ENCODE measurements at regions not wholly inside any gene's neighbourhood (a gene's known extent, or its start where the extent isn't known, plus 50 kb on each side); places are given as distances from the start of the nearest gene placed in this dataset.
"Not testable (repeated sequence)": the region's sequence is repeated elsewhere in the genome, so short reads cannot be mapped to it uniquely, and the experiment has no call there.

DNA sequence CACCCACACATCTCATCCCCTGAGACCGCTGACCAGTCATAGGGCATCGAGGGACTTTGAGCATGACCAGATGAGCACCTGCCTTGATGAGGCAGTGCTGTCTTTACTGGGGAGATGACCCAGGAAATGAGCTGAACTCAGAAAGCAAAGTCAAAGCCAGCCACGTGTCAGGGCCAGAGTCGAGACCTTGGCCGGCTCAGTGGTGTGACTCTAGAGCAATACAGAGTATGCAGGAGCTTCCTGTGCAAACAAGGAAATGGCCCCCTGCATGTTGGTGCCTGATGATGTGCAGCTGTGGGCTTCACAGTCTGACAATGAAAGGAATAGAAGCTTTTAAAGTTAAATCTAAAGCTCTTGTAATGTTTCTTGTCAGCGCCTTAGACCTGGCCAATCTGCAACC lies 332.9 kb downstream of the PCNX1 start:
- DNase-seq (ENCODE audit: low read depth in 2 of 2) = no peak

DNA sequence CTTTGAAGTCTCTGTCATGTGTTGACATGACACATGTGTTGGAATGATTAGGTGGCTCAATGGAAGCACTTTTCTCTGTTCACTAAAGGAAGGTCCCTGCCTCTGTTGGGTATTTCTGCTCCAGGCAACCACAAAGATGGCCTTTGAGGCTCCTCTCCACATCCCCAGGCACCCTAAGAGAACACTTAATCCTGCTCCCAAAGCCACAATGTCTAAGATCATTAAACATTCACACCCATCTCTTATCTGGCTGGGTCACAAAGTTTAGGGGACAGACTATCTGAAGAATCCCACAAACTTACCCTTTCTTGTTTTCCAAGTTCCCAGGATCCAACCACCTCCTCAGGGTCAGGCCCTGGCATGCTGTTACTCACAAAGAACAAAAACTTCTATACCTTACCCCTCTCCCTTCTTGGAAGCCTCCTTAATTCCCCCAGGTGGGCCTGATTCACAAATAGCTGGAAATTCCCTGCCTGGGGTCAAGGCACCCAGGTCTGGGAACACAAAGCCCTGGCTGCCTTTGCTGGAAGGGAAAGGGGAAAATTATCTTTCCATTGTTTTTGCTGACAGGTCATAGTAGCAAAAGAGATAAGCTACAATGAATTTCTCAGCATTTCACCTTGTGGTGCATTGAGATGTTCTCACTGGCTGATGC lies 333.7 kb downstream of the PCNX1 start:
- DNase-seq (ENCODE audit: low read depth in 2 of 2) = no peak

DNA sequence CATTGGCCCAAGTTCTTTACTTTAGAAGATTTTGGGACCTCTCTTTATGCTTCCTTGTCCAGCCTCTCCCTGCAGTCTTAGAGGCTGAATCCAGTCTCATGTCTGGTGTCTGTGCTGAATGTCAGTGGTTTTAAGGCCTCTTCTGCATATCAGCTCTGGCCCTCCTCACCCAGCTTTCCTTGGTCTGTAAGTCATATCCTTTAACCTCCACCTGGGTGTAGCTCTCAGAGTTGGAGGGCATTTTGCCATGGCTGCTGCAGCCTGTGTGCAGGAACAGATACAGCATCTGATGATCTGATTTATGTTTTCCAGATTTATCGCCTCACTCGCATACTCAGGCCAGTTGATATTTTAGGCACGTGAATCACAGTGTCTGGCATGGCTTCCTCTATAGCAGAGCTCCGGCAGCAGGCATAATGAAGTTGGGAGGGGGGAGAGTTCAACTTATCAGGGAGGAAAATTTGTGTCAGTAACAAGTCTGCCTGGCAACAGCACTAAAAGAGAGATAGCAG lies 335.0 kb downstream of the PCNX1 start:
- DNase-seq (ENCODE audit: low read depth in 2 of 2) = no peak

DNA sequence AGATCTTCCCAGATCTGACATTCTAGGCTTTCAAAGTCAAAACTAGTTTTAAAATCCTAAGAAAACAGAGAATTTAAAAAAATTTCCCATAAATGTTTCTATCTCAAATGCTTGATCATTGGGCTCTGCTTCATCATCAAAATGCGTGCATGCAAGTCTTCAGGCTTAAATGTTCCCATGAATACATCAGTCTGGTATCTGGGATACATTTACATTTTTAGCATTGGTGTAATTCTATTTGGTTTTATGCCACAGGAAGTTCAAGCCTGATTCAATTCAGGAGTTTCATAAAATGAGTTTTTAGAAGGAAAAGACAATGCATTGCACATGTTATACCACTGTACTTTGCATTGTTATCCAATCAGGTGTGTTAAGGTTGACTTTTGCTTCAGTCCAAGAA lies 336.4 kb downstream of the PCNX1 start:
- DNase-seq (ENCODE audit: low read depth in 2 of 2) = no peak

DNA sequence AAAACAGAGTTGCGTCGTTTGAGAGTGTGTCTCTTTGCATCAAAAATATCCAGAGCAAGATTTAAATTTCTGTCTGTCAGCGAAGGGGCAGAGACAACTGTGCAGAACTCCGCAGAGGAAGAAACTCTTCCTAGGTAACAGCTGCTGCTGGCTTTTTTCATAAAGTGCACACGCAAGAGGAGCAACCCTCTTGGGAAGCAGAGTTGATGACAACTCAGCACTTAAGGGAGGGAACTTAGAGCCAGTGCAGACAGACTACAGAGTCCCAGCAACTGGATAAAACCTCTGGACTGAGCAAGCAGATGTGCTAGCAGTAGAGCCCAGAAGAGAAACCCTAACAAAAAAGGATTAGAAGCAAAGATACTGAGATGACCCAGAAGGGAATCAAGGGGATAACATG lies 337.1 kb downstream of the PCNX1 start:
- no peak for DNase-seq (ENCODE audit: low read depth in 2 of 2)

DNA sequence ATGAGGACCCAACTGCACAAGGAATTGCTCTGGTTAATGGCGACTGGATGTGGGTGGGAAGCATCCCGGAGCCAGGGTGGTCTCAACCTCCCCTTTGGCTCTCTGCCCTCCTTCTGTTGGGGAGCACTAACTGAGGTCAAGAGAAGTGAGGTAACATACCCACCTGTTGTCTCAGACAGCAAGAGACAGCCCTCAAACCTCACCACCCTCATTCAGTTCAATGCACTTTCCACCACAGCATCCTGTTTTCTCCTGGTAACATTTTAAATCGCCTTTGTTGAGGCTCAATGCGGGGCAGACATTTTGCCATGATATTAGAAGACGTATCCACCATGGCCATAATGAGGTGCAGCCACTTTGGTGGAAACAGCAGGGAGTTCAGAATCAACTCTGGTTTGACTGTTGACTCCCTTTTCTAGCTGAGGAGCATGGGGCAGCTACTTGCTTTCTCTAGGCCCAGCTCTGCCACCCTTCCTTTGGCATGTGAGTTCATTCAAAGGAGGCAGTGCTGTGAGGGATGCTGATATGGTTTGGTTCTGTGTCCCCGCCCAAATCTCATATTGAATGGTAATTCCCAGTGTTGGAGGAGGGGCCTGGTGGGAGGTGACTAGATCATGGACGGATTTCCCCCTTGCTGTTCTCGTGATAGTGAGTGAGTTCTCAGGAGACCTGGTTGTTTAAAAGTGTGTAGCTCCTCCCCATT lies 338.6 kb downstream of the PCNX1 start:
- DNase-seq (ENCODE audit: low read depth in 2 of 2) = no peak

DNA sequence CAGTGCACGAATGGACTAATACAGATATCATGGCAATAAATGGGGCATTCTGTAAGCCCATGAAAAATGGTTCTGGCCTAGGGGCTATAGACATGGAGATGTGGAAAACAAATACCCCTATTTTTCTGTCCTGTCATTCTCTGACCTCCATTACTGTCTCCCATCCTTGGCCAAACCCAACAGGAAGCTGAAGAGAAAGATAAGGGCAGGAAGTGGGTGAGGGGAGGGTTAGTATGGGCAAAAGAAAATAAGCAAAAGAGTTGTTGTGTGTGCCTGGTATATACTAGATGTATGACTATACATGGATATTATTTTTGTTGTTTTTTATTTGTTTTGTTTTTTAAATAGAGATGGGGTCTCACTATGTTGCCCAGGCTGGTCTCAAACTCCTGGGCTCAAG lies 339.3 kb downstream of the PCNX1 start:
- no peak for DNase-seq (ENCODE audit: low read depth in 2 of 2)

DNA sequence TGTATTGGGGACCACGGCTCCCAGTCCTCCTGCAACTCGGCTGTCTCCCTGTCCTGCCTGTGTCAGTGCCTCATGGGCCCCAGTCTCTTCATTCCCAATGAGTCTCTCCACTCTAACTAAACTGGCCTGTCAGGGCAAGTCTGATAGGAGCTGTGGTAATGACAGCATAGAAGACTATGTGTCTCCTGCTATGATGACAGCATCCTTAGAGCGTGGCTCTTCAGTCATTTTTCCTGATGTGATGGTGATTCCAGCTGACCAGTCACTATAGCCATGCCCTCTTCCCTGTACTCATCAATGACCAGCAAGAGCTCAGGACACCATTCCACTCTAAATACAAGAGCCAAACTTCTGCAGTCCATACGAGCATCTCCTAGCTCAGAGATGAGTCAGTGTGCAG lies 339.8 kb downstream of the PCNX1 start:
- no peak for DNase-seq (ENCODE audit: low read depth in 2 of 2)

DNA sequence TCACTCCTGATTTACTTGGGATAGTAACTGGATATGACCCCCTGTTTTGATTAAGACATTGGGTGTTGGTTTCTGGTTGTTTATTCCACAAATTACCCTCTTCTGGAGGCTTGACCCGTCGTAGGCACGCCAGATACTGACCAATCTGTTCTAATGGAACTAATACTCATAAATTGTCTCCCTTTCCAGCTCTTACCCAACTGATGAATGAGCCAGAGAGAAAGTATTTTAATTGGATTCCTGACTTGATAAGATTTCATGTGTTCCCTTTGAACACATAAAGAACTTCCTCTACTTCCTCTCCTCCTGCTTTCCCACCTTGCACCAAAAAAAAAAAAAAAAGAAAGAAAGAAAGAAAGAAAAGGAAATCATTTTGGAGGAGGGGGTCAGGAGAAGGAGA lies 340.9 kb downstream of the PCNX1 start:
- DNase-seq (ENCODE audit: low read depth in 2 of 2) = no peak

DNA sequence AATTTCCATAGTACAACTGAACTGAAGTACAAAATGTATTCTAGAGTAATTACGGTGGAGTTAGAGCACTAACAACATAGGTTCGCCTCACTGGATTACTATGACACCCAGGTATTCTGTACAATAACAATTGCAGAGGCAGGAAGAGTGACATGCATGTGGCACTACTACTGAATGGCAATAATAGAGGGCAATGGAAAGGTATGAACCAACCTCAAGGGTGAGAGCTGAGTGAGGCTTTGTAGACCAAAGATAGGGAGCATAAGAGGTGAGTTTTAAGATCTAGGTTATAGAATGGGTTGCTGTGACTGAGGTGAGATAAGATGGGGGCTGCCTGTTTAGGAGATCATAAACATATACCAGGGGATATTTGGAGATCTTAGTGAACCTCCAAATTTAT lies 343.1 kb downstream of the PCNX1 start:
- no peak for DNase-seq (ENCODE audit: low read depth in 2 of 2)

DNA sequence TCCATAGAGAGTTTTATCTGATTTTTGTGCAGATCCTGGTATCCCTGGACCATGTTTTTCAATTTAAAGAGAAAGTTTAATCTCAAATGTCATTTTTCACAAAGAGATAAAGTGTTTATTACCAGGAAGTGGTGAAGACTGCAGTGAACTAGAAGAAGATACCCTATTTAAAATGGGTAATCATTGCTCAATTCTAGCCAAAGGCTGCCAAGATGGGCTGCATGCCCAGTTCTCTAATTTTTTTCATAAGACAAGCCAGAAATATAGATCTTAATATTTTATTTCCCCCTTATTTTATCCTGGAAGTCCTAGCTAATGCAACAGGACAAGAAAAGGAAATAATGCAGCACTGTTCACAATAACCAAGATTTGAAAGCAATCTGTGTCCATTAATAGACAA lies 343.5 kb downstream of the PCNX1 start:
- no peak for DNase-seq (ENCODE audit: low read depth in 2 of 2)

DNA sequence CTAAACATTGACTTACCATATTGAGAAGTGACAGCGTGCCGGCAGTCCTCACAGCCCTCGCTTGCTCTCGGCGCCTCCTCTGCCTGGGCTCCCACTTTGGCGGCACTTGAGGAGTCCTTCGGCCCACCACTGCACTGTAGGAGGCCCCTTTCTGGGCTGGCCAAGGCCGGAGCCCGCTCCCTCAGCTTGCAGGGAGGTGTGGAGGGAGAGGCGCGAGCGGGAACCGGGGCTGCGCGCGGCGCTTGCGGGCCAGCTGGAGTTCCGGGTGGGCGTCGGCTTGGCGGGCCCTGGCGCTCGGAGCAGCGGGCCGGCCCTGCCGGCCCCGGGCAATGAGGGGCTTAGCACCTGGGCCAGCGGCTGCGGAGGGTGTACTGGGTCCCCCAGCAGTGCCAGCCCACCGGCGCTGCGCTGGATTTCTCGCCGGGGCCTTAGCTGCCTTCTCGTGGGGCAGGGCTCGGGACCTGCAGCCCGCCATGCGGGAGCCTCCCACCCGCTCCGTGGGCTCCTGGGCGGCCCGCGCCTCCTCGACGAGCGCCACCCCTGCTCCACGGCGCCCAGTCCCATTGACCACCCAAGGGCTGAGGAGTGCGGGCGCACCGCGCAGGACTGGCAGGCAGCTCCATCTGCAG lies 346.9 kb downstream of the PCNX1 start:
- not testable (repeated sequence) for DNase-seq (ENCODE audit: low read depth in 2 of 2)

DNA sequence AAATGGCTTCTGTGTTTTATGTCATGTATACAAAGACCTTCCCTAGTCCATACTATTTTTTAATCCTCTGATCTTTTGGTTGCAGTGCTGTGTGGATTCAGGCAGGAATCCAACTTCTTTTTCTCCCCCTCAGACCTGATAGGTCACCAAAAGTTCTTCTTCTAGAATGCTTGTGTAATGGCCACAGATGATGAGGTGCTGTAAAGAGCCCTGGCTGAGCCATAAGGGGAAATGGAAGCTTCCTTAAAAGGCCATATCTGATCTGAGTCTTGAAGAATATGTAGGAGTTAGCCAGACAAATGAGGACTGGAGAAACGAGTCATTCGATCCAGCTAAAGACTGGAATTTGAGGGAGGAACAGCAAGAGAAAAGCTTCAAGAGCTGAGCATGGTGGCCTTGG lies 353.9 kb downstream of the PCNX1 start:
- DNase-seq (ENCODE audit: low read depth in 2 of 2) = no peak

DNA sequence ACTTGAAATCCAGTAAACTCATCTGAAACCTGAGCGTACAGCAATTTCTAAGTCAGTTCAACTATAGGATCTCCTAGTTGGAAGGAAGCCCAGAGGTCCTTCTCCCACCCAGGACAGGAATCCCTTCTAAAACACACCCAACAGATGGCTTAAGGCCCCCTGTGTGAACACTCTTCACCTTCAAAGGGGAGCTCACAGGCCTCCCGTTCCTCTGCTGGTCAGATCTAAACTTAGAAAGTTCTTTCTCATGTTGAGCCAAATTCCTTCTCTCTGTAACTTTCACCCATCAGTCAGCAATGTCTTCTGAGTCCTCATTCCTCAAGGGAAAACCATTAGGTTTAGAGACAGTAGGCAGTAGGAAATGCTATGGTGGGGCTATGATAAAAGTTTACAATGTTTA lies 355.2 kb downstream of the PCNX1 start:
- DNase-seq (ENCODE audit: low read depth in 2 of 2) = no peak

DNA sequence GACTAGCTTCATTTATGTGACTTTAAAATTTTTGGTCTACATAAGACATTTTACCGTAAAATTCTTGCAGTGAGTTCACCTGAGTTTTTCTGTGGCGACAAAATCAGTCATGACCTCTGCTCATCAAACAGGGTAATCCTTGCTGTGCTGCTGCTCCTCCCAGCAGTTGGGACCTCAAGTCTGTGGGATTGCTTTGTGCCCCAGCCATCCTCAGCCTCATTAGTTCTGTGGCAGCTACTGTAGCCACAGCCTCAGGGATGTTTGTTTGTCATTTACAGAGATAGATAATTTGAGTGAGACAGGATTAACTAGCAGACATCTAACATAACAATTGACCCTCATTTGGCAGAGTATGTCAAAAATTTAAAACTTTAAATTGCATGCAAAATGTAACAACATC lies 357.0 kb downstream of the PCNX1 start:
- DNase-seq (ENCODE audit: low read depth in 2 of 2) = no peak

DNA sequence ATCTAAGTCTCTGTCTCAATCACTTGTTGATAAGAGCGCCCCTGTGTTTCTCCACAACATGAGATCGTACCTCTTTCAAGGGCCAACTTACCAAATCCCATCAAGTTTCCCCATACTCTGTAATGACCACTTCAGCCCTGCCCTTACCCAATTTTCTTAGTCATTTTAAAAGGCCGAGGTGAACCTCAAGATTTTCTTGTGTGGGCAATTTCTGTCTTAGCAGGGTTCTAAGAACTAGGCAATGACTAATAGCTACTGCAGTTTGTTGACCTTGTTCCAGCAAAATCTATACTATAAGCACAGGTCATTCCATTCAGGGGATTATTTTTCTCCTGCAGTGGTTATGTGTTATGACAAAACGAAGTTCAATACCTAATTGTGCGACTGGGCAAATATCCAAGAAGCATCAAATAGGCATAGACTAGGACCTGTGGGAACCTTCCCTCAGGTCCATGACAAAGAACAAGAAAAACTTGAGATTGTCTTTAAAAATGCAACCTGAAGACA lies 359.8 kb downstream of the PCNX1 start:
- no peak for DNase-seq (ENCODE audit: low read depth in 2 of 2)

DNA sequence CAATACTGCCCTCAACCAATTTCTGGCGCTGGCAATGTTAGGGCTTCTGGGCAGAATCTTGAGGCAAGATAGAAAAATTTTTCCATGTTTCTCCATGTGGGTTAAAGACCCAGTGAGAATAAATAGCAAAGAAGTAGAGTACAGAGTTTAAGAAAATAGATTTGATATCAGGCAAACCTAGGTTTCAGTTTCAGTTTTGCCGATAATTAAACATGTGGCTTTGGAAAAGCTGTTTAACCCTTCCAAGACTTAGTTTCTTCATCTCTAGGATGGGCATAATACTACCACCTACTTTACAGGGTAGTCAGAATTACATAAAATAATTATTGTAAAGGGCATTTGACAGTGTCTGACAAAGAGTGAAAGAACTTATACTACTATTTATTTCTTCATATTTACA lies 360.4 kb downstream of the PCNX1 start:
- DNase-seq (ENCODE audit: low read depth in 2 of 2) = no peak

DNA sequence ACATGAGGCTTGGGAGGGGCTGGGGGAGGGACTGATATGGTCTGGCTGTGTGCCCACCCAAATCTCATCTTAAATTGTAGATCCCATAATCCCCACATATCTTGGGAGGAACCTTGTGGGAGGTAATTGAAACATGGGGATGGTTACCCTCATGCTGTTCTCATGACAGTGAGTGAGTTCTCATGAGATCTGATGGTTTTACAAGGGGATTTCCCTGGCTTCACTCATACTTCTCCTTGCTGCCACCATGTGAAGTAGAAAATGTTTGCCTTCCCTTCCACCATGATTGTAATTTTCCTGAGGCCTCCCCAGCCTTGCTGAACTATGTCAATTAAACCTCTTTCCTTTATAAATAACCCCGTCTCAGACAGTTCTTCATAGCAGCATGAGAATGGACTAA lies 362.9 kb downstream of the PCNX1 start:
- DNase-seq (ENCODE audit: low read depth in 2 of 2) = no peak

DNA sequence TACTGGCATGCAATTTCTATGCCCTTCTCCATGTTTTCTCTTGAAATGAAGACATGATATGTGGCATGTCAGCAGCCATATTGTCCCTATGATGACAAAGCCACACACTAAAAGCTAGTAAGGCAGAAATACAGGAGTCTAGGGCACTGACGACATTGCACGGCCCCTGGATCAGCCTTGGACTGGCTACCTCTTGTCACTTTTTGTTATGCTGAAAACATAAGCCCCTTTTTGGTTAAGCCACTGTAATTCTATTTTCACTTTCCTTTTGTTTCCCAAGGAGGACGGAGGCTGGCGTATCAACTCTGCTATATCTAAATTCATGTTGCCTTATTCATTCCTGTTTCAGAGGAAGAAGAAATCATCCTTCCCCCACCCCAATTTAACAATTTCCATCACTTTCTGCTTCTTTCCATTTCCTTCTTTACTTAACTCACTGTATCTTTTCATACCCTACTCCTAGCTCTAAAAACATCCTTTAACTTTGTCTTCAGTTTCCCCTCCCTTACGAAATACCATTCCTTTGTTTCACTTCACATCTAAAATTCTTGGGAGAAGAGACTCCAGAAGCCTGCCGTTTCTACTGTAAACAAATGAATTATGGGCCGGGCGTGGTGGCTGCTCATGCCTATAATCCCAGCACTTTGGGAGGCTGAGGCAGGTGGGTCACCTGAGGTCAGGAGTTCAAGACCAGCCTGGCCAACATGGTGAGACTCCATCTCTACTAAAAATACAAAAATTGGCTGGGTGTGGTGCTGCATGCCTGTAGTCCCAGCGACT lies 364.1 kb downstream of the PCNX1 start:
- DNase-seq (ENCODE audit: low read depth in 2 of 2) = no peak

DNA sequence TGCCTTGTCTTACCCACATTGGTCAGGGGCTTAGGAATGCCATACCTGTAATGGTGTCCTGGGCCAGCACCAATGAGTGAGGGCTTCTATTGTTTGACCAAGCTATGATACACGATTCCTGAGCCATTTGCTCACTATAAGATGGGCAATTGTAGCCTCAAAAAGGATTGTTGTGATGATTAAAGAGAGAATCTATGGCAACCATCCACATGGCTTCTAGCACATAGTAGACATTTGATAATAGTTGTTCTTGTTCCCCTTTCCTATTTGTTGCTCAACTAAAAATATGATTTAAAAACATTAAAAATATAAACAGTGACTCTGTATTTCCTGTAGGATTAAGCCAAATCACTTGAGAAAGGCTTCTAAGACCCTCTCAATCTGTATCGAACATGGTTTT lies 366.1 kb downstream of the PCNX1 start:
- DNase-seq (ENCODE audit: low read depth in 2 of 2) = no peak

DNA sequence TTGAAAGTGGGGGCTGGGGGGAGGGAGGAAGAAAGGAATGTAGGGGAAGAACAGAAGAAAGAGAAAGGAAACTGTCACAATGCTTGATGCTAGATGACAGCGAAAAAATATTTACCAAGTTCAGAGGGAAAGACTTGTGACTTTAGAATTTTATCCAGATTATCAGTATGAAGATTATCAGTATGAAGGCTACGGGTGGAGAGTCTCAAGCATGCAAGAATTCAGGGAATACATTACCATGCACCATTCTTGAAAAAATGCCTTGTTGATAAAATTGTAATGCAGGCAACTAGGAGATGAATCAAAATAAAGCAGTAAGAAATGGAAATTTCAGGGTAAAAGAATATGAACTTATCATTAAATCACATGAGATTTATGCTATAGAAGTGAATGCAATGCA lies 376.8 kb downstream of the PCNX1 start:
- DNase-seq (ENCODE audit: low read depth in 2 of 2) = no peak

DNA sequence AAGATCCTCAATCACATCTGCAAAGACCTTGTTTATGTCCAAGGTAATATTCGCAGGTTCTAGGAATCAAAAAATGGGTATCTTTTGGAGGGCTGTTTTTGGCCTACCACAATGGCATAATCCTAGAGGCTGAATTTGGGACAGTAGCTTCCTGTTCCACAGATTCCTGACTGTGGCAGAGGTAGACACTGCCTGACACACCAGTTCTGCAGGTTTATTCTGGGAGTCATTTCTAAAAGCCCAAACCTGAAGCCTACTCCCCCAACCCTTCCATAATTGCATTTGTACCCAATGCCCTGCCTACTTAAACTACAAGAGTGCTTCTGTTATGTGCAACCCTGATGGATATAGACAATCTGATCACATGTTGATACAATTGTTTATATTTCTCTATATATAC lies 378.9 kb downstream of the PCNX1 start:
- no peak for DNase-seq (ENCODE audit: low read depth in 2 of 2)

Data from stimulated activated CD8-positive, alpha-beta memory T cell treated with anti-CD3 and anti-CD28 coated beads, Interleukin-7, amount 100 ng/mL, for 4 hours (primary cell).